ENCODE measurements at regions not wholly inside any gene's neighbourhood (a gene's known extent, or its start where the extent isn't known, plus 50 kb on each side); places are given as distances from the start of the nearest gene placed in this dataset.
"Not testable (repeated sequence)": the region's sequence is repeated elsewhere in the genome, so short reads cannot be mapped to it uniquely, and the experiment has no call there.

DNA sequence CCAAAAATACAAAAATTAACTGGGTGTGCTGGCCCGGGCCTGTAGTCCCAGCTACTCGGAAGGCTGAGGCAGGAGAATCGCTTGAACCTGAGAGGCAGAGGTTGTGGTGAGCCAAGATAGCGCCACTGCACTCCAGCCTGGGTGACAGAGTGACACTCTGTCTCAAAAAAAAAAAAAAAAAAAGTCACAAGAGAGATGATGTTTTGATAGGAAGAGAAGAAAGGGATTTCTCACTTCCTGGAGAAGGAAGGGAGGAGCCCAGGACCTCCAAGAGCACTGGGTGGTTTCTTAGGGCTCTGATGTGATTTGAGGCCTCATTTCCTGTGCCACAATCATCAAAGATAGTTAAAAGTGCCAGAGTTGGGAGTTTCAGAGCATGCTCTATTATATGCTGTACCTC lies 1048.3 kb downstream of the BCL11B start:
- DNase-seq = not testable (repeated sequence)

DNA sequence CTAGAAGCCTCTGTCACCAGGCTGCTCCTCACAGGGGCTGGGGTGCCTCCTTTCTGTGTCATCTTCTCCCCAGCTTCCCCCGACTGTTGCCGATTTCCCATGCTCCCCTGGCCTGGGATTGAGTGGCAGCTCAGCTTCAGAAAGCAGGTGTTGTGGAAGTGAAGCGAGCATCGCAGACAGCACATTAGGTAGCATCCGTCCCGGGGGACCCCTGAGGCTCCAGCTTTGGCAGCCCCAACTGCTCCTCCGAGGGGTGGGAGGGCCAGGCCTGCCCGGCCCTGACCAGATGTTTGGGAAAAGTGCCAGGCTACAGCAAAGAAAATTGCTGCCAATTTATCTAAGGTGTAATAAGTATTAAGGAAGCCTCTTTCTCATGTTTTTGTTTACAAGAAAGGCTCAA lies 1045.6 kb downstream of the BCL11B start:
- no peak for DNase-seq

DNA sequence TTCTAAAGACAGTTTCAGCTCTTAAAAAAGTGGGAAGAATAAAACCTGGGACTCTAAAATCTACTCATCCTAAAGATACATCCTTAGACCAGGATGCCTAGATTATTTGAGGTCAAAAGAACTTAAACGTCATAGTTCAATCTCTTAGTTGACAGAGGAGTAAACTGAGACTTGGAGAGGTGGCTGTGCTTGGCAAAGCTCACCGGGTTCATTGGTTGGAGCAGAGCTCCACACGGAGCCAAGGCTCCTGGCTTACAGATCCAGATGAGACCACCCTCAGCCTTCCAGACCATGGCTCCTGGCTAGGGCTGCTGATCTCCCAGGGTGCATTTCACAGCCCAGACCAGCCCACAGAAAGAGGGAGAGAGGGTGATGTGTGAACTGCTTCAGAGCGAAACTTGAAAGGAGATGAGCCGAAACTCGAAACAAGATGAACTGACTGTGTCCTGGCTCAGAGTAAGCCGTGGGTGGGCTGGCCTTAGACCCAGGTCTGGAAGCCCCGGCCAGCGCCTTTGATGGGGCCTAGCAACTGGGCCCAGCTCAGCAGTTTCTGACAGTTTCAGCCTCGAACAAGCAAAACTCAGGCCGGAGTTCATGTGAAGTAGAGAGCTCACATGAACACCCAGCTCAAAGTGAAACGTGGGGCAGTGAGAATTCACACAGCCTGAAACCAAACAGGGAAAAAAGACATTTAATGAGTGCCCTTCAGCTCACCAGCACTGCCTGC lies 1044.8 kb downstream of the BCL11B start:
- no peak for DNase-seq

DNA sequence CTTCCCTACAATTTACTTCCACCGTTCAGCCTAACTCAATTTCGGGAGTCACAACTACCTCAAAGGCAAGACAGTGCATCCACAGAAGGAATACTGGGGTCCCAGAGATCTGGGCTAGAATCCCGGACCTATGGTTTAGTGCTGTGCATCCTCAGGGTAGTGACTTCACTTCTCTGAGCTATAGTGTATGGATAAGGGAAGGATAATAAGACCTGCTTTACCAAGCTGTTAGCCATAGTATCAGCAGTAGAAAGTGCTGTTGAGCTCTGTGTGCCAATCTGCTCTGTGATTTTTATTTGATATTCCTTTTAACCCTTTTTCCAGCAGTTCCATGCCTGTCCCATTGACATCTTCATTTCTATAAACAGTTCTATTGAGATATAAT lies 1044.3 kb downstream of the BCL11B start:
- DNase-seq = no peak

DNA sequence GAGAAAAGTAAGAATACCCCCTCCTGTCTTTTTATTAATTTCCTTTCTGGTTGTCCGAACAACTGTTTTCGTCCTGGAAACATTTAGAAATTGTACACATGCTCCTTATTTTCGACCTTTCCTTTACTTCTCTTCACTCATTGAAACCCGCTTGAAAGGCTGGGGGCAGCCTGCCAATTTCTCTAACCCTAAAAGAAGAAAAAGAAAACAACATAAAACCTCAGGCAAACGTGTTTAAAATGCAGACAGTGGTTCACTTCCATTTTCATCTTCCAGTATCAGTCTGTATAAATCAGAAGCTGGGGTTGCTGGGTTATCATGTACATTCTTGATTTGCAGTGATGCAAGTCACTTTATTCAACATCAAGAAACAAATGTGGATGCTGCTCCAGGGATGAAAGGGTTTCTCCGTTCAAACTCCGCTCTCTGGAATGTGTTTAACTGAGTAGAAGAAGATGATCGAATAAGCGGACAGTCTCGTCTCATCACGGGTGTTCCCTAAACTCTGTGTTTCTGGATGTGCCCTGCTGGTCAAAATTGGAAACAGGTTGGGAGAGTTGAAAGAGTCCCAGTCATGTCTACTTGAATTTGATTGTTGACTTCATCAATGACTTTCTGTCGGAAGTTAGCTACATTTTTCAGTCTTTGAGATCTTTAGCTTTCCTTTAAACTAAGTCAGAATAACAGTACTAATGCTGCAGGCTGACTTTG lies 1042.2 kb downstream of the BCL11B start:
- no peak for DNase-seq

DNA sequence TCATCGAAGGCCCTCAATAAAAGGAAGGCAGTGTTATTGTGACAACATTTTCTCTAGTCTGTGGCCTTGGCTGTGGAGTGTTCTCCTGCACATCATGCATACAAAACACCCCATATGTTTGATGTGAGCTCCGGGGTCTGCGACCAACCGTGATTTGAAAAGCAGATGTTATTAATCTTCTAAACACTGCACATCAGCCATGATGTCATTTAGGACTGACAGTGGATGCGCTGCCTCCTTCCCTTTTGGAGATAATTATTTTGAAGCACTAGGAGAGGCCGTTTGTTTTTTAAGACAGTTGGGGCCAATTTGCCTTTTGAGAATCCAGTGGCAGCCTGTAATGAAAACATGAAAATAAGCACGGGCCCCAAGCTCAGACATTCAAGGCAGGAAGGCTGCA lies 1041.6 kb downstream of the BCL11B start:
- DNase-seq = no peak

DNA sequence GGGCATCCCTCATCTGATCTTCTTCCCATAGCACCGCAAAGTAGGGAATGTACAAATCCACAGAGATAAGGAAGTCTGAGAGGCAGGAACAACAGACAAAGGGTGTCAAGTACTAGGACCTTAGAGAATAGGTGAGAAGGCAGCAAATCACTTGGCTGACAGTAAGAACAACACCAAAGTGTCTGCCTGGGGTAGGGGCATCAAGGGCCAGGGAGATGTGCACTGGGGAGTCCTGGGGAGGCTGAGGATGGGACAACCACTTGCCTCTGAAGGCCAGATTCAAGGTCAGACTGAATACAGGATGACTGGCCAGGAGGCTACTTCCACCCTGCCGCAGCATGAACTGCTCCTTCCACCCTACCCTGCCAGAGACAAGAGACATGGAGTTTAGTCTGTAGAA lies 1040.8 kb downstream of the BCL11B start:
- DNase-seq = no peak

DNA sequence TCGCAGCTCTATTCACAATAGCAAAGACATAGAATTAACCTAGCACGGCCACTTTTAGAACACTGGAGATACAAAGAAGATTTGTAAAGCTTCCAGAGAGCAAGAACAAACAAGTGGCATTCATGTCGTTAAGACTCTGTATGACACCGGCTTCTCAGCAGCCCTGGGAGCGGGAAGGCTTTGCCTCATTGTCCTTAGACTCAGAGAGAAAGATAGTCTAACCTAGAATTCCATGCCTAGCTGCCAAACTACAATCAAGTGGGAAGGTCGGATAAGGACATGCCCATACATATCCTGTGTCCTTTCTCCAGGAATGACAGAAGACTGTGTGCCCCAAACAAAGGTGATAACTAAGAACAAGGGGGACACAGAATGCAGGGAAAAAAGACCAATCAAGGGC lies 1038.3 kb downstream of the BCL11B start:
- DNase-seq = no peak

DNA sequence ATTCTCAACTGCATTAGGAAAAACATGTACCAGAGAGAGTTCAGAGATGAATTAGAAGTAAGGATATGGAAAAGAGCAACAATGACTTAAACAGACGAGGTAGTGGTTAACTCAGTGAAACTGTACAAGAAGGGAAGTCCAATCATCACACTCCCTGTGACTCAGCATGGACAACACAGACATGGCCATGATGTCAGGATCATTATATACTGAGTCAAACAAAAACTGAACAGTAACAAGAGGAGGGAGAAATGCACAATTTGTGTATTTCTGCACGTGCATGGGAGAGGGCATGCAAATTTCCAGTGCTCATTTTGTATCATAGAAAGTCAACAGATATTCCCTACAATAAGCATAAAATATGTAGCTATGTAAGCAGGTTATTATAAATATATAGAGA lies 1037.8 kb downstream of the BCL11B start:
- DNase-seq = no peak

DNA sequence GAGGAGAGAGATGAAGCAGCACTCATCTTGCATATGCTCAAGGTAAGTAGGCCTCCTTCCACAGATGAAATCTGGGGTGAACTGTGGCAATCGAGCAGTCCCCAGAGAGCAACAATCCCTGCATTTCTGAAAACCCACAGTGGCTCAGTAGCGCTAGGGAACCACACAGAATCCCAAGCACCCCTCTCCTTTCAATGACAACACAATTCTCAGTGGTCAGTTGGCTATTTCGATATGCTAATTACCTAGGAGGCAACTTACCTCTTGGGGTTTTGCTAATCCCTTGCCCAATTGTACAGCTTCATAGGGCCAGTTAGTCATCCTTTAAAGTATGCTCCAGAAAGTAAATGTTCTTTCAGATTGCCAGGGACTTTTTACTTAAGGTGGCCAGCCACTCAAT lies 1035.7 kb downstream of the BCL11B start:
- DNase-seq = no peak

DNA sequence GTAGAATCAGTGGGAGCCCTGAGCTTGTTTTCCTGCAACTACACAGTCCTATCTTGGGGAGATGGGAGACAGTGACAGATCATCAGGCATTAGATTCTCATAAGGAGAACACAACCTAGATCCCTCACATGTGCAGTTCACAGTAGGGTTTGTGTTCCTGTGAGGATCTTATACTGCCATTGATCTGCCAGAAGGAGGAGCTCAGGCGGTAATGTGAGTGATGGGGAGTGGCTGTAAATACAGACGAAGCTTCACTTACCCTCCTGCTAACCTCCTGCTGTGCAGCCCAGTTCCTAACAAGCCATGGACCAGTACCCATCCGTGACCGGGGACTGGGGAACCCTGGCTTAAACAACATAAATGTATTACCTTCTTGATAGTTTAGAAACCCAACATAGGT lies 1034.1 kb downstream of the BCL11B start:
- DNase-seq = no peak

DNA sequence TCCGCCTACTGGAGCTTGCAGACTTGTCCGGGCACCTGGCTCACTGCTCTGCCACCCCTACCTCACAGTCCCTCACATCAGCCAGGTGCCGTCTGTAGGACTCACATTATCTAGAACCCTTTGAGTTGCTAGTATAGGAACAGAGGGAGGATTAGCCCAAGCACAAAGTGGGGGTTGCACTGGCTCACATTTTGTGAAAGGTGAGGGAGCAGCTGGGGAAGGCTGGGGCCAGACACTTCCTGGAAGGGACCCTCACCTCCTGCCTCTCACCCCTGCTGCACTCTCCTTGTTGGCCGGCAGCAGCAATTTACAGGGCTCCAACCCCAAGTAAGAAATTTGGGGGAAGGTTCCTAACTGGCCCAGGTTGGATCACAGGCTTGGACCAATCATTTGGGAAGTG lies 1031.6 kb downstream of the BCL11B start:
- no peak for DNase-seq

DNA sequence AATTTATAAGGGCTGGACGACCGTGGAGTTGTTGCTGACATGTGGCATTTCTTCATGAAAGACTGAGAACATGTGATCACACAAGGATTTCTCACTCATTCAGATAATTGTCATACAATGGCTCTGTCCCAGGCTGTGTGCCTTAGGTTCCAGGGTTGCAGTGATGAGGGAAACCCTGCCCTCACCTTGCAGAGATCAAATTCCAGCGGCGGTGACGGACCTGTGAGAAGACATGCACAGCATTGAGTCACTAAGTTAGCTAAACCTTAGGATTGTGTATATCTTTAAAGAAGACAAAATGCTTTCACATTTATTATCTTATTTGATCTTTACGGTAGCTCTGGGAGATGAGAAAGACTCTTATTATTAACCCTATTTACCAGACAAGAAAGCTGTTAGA lies 1029.1 kb downstream of the BCL11B start:
- DNase-seq = no peak

DNA sequence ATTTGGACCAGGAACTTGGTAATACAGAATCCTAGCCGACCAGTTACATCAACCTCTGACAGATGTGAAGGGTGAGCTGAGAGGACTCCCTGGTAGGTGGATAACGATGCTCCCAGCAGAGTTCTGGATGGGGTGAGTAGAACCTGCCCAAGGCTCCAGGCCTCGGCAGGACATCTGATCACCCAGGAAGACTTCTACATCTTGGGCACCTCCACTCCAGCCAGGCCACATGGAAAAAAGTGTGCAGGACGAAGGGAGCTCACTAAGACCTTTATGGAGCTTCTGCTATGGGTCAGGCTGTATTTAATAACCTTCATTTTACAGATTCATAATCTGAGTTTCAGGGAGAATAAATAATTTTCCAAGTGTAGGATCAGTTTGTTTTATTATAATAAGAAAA lies 1028.7 kb downstream of the BCL11B start:
- DNase-seq = no peak

DNA sequence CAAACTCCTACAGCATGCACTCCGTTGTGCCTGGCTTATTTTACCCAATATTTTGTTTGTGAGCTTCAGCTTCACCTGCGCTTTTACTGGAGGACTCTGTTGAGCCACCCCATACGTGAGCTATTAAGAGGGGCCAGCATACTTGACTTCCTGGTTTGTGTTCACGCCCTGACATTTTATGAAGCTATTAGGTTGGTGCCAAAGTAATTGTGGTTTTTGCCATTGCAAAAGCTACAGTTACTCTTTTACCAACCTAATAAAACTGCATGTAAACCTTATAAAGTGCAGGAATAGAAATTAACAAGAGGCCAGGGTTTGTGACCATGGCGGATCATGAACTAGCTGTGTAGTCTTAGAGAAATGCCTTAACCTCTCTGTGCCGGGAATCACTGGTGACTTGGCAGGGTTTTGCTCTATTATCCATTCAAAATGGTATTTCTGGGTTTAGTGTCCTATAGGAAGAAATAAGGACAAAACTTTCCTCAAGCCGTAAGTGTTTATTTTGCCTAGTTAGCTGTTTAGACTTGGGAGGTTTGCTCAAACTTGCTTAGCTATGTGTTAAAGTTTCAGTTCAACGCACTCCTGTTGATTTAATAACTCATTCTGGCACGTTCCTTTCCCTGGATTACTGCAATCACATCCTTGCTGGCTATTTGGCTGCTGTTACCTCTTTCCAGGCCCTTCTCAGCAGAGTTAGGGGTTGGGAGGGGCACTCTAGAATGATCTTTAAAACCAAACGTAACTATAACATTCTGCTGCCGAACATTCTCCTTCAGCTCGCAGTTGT lies 1027.6 kb downstream of the BCL11B start:
- no peak for DNase-seq

DNA sequence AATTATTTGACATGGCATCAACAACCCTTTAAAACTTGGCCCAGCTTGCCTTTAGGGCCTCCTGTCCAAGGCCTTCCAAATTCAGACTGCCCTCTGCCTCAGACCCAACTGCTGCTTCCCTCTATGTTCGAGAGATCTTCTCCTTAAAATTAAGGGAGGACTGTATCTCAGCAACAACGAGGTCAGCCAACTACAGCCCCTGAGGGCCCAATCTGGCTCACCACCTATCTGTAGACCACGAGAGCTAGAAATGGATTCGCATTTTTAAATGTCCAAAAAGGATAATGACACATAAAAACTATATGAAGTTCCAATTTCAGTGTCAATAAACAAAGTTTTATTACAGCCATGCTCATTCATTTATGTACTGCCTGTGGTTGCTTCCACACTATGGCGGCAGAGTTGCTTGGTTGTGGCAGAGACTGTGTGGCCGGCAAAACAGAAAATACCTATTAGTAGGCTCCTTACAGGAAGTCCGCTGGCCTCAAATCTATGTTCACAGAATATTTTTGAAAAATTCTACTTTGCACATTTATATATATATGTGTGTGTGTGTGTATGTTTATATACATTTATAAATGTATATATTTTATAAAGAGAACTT lies 1026.9 kb downstream of the BCL11B start:
- no peak for DNase-seq

DNA sequence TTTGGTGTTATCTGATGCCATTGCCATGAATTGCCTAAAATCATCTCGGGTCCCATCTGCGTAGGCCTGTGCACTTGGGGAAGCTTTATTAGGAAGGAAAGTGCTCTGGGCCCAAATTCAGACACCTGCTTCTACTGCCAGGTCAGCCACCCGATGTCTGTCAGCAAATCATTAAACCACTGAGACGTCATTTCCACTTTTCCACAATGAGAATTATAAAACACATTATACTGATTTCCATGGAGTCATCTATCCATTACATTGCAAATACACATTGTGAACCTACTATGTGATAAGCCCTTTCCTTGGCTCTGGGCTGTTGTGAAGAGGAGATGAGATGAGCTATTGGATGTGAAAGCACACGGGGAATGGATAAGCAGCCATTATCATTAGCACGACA lies 1022.9 kb downstream of the BCL11B start:
- no peak for DNase-seq

DNA sequence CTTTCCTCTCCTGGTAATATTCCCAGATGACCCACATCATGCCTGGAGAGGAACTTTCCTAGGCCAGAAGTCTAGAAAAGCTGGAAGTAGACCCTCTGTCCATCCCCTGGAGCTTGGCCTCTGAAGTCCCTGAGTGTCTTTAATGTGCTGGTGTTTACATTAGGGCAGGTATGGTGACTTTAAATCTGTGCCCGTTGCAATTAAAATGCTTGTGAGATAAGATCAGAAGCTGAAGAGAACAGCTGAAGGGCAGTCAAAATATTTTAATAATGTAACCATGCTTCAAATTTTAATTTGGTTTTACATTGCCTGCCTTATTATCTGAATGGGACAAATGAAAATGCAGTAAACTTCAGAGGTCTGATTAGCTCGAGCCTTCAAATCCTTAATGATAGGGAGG lies 1022.5 kb downstream of the BCL11B start:
- no peak for DNase-seq

DNA sequence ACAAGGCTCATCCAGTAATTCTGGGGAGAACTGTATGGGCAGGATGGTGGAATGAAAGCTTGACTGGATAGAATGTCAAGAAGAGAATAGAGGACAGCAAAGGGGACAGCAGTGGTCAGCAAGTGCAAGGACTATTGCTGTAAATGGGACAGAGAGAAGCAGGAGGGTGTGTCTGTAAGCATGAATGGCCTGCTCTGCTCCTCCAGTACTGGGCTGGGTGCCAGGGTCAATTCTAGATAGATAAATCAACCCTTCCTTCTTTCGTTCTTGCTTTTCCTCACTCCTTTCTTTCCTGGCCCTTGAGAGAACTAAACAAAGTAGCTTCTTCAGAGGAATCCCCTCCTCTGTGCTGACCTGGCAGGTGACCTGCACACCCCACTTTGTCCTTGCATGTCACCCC lies 1019.2 kb downstream of the BCL11B start:
- no peak for DNase-seq

DNA sequence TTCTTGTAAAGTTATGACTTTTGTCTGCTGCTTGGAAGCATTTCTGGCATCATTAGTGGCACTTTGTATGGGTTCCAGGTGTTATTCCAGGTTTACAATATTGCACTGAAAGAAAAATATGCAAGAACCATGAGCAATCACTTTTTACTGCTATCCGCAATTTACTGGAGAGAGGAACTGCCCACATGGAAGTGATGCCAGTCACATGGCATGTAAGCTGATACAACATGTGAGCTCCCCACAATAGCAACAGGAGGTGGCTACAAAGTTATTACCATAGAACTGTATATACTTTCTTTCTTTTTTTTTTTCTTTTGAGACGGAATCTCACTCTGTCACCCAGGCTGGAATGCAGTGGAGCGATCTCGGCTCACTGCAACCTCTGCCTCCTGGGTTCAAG lies 1012.1 kb downstream of the BCL11B start:
- no peak for DNase-seq

DNA sequence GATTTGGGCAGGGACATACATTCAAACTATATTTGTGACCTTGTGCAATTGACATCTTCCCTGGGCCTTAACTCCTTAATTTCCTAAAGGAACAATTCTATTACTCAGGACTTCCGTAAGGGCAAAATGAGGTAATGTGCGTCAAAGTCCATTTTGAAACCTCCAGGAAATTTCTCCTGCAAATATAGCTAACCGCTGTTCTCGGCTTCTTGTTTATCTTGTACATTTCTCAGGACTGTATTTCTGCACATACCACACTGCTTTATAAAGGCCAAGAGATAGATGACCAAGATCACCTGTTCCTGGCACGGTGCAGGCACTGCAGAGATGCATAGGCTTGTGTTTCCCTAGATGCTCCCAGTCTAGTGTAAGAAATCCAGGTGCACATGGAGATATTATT lies 1009.4 kb downstream of the BCL11B start:
- DNase-seq = no peak

DNA sequence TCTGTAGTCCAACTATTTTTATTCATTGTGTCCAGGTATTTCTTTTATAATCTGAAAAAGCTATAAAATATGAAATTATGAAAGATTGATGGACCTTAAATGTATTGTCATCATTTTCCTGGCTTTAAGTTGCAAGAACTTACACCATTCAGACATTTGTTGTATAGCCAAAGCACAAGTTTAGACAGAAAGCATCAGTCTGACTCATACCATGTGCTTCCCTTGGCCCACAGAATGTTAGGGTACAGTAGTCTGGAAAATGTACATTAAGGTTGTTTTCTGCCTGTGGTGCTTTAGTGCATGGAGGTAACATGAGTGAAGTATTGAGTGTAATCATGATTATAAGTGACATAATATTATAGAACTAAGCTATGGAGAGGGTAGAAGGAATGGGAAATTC lies 1002.5 kb downstream of the BCL11B start:
- no peak for DNase-seq

DNA sequence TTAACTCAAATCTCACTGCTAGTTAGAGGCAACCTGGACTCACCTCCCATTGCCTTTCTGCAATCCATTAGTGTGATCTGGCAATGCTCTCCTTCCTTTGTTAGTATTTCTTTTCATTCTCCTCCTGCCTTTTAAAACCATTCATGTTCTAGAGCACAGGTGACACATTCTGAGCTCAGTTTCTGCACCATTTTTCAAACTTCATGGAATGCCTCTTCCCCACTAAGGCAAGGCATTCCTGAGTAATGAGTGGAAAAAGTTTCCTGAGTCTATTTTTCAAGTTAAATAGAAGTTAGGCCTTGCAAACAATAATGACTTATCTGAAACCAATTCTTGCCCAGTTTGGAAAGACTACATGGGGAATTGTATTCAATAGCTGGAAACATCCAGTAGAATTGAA lies 1001.8 kb downstream of the BCL11B start:
- no peak for DNase-seq

DNA sequence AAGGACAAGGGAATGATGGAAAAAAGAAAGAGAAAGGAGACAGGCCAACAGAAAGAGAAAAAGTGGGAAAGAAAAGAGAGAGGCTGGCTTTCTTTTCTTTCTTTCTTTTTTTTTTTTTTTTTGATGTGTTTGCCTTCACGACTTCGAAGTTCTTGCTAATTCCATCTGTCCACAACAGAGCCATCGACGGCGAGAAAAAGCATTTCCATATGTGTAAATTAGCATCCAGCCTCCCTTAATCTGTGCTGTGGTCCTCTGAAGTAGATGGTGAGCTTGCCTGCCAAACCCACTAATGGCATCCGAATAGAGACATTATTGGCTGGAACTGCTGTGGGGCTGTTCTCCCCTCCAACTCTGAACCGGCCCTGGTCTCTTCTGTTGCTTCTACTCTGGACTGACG lies 997.4 kb downstream of the BCL11B start:
- DNase-seq = no peak
